GM21528 (cell line): ENCODE measurements at regions not wholly inside any gene's neighbourhood (a gene's known extent, or its start where the extent isn't known, plus 50 kb on each side); places are given as distances from the start of the nearest gene placed in this dataset.

Experiments
- ATAC-seq: cut with Tn5 transposase; IDR thresholded peaks from one replicate; pipeline ENCODE4 v1.9.1; 2021; ENCODE audit warnings: mild to moderate bottlenecking, moderate library complexity; ENCODE audit not compliant: unreplicated experiment, low FRiP score

DNA sequence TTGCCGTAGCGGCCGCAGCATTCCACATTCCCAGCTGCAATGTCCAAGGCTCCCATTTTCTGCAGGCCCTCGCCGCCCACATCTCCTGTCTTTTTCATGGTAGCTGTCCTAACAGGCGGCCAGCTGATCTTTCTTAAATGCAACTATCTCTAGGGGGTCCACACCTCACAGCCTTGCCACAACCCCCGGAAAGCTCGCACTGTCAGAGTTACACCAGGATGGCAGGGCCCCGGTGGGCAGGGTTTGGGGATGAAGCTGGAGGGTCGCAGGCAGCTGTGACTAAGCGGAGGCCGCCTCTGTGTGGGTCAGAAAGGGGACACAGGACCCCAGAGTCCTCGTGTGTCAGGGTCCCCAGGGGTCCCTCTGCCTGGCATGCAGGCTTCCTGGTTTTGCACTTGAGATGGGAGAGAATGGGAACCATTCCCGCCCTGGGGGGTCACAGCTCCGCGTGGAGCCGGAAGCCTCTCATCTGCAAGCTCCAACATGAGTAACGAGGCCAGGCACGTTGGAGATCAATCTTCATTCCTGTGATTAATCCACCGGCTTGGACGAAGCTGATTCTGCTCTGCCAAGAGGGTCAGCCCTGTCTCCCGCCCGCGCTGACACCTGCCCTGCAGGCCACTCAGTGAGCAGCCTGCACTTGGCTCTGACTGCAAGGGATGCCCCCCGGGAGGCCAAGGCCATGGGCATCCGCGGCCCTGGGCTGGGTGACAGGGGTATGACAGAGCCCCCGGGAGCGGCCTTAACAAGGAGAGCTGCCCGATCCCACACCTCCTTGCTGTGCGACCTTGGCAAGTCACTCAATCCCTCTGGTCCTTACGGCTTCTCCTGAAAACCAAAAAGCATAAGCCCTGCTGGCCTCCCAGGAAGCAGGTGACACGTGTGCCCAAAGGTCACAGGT lies 97.9 kb downstream of the ADRA2C start:
- no peak for ATAC-seq

DNA sequence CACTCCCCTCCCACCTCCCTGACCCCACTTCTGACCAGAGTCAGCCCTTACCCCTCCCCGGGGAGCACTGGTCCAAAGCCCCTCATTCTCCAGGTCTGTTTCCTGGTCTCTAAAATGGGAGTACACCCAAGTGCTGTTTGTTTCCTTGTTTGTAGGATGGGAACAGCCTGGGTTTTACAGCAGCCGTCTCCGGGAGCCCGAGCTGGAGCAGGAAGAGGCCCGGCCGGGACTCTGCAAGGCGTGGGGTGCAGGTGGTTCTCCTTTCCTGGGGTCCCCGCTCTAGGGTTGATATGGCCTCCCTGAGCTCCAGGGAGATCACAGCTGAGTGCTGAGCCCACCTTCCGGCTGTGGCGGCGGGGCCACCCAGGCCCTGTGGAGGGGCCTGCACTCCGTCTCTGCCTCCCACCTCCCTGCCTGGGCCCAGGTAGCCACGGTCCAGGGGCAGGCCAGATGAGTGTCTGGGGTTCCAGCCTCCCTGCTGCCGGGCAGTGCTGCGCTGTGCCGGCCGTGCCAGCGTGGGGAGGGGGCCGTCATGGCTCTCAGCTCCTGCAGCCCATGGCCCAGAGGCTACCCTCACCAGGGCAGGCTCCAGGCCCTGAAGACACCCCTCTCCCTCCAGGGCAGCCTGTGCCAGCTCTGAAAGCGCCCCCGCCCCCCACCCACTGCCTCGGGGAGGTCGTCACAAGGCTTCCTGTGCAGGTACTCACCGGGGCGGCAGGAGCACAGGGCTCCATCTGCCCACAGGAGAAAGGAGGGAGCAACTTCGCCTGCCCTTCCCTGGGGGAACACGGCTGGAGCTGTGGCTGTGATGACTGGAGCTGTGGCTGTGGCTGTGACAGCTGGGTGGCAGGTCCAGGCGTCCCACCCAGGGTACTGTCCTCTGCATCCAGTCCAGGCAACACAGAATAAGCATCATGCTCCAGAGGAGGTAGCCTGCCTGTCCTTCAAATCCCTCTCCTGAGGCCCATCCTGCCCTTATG lies 98.8 kb downstream of the ADRA2C start:
- no peak for ATAC-seq

DNA sequence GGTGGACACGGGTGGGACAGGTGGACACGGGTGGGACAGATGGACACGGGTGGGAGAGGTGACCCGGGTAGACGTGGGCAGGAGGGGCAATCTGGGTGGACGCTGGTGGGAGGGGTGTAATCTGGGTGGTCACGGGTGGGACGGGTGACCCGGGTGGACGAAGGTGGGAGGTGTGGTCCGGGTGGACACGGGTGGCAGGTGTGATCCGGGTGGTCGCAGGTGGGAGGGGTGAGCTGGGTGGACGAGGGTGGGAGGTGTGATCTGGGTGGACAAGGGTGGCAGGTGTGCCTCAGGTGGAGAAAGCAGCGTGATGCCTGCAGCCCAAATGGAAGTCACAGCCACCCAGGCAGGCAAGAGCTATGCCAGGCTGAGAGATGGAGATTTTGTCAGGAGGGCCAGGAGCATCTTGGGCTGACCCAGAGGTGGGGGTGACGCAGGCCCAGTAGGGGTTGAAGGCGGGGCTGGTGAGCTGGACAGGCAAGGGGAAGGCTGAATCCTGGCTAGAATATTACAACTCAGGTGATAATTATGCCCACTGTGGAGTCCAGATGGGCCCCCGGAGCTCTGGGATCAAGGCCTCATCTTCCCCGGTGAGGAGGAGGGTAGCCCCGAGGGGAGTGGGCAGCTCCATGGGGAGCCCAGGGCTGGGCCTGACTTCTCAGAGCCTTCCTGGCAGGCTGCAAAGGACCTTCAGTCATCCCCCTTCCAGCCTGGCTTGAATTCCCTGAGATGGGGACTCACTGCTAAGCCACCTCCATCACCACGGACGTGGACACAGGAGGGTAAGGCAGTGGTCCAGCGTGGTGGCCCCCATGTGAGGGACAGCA lies 100.0 kb downstream of the ADRA2C start:
- ATAC-seq = no peak

DNA sequence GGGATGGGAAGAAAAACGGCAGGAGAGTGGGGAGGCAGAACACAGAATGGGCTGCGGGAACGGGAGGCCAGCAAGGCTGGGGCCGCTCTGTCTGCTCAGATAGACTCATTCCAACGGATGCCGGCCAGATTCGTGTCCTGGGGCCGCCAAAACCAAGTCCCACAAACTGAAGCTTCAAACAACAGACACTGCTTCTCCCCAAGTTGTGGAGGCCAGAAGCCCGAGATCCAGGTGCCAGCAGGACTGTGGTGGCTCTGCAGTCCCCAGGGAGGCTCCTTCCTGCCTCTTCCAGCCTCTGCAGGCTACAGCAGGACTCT lies 100.6 kb downstream of the ADRA2C start:
- no peak for ATAC-seq

DNA sequence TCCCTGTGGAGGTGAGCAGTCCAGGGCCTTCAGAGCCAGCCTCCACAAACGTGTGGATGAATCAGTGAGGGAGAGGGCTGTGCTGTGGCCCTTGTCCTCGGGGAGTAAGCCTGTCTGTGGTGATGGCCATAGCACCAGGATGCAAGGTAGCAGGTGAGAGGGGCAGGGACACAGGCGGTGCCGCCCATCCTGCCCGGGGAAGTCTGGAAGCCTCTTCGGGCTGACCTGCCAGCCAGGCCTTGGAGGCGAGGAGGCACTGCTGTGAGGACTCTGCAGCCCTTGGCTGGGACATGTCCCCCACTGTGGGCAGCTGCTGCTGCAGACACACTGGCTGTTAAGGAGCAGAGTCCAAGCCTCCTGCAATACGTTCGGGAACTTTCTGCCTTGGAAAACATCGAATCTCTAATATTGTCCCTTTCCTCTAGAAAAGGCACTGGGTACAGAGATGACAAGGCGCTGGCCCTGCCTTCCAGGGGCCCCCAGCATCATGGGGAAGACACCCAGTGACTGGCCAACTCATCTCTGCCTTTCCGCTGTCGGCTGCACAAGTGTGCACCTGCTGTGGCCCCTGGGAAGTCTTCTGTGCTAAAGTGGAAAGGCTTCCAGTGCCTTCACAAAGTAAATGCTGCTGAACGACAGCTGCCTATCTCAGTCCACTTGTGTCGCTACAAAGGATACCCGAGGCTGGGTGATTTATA lies 101.4 kb downstream of the ADRA2C start:
- ATAC-seq = no peak

DNA sequence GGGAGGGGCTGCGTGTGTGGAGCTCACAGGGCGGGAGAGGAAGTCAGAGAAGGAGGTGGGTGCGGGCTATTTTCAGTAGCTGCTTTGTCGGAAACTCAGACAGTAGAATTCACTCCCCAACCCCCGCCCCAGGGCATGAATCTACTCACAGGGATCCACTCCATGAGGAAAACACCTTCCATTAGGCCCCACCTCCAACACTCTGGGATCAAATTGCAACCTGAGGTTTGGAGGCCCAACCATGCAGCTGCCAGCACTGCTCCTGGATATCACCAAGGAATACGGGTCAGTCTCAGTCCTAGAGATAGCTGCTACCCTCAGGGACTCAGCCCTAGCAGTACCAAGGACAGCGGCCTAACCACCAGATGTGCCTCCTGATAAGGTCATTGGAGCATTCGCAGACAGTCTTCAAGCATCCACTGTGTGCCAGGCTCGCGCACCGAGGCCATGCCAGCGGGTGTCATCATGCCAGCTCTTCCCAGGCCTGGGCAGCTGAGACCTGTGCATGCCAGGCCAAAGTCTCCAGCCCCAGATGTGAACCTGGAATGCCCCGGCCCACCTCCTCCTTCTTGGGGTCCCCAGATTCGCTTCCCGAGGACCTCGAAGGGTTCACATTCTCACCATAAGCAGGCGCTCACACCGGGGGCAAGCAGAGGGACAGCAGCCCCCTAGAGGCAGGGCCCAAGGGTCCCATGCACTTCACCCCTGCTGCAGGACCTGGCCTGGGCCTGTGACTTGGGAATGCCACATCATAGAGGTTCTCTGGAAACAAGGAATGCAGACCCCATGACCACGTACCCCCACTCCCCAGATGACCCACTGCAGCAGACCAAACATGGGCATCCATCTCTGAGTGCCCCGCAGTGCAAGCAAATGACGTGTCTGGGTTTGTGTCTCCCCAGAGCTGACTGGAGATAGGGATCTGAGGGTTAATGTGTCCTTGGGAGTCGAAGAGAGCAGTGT lies 102.3 kb downstream of the ADRA2C start:
- ATAC-seq = no peak

DNA sequence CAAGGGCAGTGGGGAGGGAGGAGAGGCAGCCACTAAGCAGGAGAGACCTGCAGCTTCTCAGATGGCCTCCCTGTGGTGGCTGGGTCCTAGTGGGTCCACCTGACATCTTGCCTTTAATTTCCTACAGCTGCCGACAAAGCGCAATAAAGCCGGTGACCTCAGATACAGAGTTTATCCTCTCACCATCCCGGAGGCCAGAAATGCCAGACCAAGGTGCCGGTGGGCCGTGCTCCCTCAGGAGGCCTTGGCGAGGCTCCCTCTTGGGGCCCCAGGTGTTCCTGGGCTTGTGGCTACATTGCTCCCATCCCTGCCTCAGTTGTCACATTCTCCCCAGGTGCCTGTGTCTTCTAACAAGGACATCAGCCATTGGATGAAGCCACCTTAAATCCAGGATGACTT lies 103.0 kb downstream of the ADRA2C start:
- ATAC-seq = no peak

DNA sequence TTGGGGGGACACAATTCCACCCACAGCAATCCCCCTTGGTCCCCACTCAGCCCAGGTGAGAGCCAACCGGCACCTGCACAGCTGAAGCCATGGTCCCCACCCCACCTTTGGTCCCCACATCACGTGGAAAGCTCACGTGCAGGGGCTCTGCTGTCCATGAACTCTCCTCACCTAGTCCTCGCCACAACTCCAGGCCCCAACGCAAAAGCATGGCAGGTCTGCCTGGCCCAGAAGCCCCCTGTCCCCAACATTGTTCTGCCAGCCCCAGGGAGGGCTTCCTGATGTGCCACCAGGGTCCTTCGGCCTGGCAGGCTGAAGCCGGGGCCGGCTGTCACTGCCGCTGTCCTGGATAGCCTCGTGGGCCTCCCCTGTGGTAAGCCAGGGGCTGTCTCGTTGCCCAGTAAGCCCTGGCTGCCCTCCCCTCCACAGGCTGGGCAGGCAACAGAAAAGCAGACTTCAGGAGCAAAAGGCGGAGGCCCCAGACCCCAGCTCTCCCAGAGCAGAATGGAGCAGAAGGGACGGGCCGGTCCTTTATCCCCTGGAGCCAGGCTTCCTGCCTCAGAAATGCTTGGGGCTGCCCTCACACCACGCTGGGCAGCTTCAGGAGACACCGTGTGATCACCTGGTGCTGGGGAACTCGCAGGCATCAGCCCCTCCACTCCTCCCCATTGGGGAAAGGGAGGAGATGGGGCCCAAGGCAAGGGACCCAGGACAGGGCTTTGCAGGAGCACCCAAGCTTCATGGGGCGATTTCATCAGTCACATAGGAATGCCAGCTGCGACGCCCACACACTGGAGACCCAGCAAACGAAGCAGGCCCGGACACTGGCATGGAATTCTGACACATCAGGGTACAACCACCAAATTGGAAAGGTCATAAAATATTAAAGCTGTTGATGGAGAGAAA lies 103.7 kb downstream of the ADRA2C start:
- no peak for ATAC-seq

DNA sequence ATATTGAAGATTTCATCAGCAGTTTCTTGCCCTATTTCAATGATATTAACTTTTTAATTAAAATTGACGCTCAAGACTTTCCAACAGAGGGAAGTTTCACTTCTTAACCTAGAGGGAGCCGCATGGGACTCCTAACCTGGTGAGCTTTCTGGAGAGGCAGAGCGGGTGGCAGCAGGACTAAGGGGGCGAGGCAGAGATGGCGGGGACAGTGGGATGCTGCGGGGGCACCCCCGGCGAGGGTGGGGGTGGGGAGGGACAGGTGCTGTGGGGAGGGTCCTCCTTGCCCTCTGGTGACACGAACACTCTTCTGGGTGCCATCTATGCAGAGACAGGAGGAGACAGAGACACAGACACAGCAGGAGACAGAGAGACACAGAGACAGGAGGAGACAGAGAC lies 104.4 kb downstream of the ADRA2C start:
- ATAC-seq = no peak

DNA sequence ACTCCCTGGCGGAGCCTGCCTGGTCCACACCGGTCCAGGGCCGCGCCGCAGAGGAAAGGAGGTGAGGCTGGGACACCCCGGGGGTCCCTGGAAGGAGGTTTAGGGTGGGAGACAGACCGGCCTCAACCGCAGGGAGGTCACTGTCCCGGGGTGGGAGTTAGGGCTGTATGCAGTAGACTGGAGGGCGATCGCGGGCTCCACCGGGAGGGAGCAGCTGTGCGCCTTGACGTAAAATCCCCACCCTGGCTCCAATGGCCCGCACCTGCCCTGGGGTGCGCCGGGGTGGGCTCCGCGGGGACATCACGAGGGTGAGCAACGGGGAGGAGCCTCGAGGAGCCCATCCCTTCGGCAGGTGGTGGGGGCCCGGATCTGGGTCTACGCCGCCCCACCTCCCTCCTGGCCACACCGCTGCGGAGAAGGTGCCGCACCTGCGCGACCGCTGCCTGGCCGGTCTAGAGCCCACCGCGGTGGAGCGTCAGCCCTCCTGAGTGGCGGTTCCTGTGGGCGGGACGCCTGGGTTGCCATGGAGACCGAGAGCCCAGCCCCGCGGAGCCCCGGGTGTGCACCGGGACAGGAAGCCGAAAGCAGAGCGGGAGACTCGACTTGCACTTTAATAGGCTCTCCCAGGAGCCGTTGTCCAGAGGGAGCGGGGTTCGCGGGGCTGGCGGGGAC lies 105.1 kb downstream of the ADRA2C start:
- no peak for ATAC-seq

DNA sequence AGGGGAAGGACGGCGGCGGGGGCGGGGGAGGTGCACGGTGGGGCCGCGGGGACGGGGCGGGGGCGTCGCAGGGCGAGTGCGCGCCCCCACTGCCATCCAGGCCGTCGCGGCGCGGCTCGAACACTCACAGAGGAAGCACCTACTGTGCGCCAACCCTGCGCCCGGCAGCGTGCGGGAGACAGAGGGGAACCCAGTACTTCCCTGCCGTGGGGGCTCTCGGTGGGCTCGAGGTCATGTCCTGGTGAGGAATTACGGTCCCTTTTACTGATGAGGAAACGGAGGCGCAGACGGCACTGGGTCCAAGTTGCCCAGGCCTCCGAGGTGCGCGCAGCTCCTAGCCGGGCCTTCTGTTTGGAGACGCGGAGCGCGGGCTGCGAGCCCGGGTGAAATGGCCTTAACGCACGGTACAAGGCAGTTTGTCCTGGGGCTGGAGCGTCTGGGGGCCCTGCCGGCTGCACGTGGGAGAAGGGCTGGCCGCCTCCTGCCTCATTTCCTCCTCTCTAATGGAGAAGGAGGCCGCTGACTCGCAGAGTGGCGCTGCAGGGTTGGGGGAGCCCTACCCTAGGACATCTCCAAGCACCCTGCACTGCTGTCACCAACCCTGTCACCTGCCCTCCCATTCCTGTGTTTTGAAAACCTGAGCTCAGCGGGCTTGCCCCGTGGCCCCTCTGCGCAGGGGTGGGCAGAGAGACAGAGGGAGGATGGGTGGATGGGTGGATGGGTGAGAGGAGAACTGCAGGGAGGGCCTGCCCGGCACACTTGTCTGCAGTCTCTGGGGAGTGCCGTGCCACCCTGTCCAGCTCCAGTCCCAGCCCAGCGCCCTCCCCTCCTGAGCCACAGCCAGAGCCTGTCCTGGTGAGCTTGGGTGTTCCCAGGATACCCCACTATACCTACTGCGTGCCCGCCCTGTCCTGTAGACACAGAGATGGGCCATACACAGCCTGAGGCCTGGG lies 106.0 kb downstream of the ADRA2C start:
- ATAC-seq = no peak

DNA sequence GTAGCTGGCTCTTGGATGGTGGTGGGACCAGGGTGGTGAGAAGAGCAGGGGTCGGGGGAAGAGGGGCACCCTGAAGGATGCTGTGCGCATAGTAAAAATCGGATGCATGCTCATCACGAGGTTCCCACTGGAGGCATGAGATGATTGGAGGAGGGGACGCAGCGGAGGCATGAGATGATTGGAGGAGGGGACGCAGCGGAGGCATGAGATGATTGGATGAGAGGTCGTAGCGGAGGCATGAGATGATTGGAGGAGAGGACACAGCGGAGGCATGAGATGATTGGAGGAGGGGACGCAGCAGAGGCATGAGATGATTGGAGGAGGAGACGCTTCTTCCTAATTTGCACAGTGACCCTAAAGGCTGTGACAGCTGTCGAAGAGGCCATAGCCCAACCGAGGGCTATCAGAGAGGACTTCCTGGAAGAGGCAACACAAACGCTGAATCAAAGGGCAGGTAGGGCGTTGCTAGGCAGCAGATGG lies 106.7 kb downstream of the ADRA2C start:
- ATAC-seq = no peak

DNA sequence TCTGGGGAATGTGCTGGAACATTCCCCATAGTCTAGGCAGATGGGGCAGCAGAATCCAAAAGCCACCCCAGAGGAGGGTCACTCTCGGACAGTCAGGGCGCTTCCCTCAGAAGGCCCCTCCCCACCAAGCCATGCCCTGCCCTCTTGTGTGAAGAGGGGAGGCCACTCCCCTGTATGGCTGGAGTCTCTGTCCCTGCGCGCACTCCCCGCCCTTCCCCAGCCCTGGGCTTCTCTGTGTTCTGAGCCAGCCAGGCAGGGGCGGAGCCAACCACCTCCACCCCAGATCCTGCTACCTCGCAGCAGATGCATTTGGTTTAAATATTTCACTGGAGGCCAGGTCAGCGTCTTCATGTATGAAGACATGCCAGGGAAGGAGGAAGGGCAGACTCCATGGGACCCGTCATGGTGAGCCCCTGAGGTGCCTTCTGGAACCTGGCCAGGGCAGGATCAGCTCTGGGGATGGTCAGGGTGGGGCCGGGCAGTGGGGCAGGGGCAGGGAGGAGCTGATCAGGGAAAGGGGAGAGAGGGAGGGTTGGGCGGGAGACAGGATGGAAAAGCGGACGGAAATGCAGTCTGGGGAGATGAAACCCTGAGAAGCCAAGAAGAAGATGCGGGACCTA lies 107.3 kb downstream of the ADRA2C start:
- no peak for ATAC-seq

DNA sequence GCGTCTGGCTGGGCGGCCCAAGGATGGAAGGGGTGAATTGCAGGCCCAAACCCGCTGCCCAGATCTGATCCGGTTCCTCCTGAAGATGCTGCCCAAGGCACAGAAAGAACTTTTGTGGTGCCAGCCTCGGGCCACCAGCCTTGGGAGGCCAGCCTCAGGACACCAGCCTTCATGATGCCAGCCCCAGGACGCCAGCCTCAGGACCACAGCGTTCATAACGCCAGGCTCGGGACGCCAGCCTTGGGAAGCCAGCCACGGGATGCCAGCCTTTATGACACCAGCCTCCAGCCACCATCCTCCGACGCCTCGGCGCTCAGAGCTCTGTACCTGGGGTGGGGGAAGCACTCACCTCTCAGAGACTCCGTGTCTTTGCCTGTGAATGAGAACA lies 107.8 kb downstream of the ADRA2C start:
- ATAC-seq = no peak

DNA sequence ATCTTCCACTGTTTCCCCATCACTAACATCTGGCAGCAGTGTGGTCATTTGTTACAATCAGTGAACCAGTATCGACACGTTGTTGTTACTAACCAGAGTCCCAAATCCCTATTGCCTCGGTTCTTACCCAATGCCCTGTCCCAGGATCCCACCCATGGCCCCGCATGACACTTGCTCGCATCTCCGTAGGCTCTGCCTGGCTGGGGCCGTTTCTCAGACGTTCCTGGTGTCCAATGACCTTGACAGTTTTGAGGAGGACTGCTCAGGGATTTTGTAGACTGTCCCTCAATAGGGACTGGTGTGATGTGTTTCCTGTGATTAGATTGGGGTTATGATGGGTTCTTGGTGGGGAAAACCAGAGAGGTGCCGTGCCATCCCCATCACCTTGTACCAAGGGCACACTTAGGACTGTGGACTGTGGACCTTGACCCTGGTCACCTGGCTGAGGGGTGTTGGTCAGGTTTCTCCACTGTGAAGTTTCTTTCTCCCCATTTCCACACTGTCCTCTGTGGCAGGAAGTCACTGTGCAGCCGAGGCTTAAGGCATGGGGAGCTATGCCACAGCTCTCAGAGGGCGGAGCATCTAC lies 108.4 kb downstream of the ADRA2C start:
- ATAC-seq = no peak
